HG02678 (cell line): ENCODE measurements at regions not wholly inside any gene's neighbourhood (a gene's known extent, or its start where the extent isn't known, plus 50 kb on each side); places are given as distances from the start of the nearest gene placed in this dataset.

Source experiments
- ATAC-seq: cut with Tn5 transposase; IDR thresholded peaks from one replicate; pipeline ENCODE4 v1.9.1; 2021; ENCODE audit warnings: mild to moderate bottlenecking, moderate library complexity; ENCODE audit not compliant: unreplicated experiment

DNA sequence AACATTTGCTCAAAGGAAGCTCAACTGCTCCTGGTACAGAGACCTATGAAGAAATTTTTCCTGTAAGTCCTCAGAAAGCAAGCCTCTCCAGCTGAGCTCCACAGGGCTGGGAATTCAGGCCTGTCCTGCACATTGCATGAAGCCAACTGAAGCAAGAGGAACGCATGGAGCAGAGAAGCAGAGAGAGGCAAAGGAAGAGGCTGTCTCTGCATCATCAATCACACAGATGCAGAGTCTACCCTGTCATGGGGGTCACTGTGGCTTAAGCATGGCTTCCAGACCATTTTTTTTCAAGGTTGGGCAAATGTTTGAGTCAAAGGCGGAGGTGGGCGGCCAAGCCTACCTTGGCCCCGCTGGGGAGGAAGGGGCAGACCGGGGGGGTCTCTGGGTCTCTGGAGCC lies 110.3 kb upstream of the MSX1 start:
- no peak for ATAC-seq

DNA sequence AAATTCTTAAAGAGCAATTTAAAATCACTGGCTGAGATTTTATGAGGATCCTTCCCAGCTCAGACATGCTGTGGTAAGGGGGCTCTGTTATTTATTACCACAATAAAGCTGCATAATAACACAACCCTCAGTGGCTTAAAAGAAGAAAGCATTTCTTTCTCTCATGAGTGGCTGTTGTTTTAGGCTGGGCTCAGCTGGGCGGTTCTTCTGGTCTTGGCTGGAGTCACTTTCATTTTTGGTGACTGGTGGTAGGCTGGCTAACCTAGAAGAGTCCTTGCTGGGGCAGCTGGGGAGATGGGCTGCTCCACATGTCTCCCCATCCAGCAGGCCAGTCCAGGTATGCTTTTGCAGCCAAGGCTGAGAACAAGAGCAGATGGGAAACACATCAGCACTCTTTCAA lies 113.0 kb upstream of the MSX1 start:
- no peak for ATAC-seq

DNA sequence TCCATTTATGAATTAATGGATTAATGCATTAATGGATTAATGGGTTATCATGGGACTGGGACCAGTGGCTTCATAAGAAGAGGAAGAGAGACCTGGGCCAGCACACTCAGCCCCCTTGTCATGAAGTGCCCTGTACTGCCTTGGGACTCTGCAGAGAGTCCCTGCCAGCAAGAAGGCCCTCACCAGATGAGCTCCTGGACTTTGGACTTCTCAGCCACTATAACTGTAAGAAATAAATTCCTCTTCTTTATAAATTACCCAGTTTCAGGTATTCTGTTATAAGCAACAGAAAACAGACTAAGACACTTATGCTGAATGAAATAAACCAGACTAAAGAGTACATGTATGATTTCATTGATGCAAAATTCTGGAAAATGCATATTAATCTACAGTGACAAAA lies 119.4 kb upstream of the MSX1 start:
- no peak for ATAC-seq

DNA sequence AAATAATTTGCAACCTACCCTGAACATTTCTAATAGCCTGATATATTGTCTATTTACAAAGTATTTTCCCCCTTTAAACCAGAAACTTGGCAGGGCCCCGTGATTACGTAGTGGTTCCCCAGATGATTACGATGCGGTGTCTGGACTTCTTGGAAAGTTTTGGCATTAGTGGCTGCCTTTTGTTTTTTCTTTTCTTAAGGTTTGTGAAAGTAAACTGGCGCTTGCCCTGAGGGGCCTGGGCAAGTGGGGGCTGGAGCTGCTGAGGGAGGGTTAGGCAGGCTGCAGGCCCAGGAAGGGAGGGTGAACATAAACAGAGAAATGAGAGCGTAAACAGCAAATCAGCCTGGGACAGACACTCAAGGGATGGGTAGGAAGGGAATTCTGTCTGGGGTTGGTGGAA lies 123.6 kb upstream of the MSX1 start:
- no peak for ATAC-seq

DNA sequence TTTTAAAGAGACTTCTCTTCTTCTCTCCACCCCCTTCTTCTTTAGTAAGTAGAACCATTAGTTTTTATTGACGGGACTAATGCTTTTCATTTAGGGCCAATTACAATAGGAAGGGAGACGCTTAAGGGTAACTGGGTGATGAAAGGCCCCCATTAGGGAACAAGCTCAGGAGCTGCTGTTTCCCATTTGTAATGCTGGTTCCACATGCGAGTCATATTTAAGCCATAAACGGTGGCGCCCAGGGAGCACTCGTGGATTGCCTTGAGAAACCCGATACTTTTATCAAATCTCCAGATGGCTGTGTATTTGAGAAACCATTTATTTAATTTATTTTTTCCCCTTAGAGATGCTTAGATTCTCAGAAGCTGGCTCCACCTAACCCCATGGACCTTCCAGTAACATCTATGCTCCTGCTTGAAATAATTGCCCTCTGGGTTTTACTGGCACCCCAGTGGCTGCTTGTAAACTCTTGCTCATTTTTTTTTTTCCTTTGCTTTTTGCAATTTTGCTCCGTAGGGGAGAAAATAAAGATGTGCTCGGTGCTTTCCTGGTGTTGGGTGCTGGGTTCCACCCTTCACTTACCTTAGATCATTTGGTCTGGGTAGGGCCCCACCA lies 124.2 kb upstream of the MSX1 start:
- no peak for ATAC-seq

DNA sequence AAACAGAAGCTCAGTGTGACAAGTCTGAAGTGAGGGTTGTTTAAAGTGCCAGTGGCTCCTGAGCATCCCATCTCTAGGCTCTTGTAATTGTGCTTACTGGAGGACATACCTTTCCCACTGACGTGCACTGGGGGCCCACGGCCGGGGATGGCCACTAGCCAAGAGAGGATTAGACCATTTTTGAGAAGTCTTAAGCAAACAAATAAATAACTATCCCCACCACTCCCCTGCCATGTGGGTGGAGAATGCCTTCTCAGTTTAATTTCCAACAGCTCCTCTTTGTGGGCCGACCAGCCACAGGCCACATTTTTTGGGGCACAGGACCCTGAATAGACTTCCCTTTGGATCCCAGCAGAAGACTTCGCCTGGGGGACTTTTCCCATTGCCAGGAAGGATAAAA lies 125.0 kb upstream of the MSX1 start:
- no peak for ATAC-seq

DNA sequence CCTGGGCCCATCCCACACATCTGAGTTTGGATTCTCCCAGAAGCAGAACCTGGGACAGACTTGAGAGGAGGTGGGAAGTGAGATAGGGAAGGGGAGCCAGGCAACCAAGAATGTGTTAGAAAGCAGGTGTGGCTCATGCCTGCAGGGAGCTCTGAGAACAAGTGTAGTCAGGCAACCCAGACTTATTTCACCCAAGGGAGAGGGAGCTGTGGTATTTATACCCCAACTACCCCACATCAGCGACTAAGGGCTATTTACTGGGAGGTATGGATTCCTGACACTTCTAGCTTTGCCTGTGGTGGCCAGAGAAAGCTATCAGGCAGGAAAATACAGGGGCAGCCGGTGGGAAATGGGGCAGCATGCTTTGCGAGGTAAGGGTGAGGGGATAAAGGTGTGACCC lies 125.8 kb upstream of the MSX1 start:
- ATAC-seq: no peak

DNA sequence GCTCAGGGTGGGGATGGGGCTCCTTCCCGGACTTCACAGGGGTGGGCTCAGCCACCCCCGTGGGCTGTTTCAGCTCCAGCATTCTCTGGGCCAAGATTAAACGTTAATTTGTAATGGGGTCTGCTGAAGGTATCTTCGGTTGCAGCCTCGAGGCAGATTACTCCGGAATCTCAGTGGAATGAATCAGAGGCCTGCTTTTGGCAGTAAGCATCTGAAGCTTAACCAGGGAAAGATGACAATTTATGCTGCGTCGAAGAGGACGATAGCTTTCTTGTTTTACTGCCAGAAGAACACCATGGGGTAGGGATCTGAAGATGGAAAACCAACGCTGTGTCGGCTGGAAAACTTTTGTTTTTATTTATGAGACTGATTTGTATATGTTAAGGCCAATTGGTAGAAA lies 129.2 kb upstream of the MSX1 start:
- ATAC-seq: no peak

DNA sequence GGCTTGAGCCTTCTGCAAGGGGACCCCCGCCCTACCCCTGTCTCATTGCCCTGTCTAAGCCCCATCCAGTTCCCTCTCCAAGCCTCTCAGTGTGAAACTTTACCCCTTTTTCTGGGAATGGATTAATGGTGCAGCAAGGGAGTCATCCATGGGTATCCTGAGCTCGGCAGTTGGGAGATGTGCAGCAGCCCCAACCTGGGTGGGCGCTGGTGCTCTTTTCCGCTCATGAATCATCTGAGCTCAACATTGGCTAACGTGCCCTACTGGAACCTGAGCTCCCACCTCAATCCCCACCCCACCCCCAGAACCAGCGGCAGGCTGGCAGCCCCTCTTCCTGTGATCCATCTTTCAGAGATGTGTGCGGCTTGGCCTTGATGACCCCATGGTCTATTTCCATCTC lies 130.3 kb upstream of the MSX1 start:
- no peak for ATAC-seq

DNA sequence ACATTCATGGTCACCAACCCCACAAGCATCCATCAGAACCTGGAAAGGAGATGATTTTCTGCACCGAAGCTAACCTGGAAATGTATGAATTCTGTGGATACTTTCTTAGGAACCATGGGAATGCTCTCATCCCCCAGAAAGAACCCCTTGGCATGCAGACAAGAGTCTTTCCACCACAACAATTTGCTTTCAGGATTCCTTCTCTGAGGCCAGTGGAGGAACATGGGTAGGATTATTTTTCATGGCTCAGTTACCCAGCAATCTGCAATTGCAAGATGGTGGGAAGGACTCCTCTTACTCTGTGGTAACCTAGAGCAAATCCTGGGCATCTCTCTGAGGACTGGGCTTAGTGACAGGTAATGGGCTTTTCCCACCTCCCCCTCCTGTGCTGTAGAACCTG lies 131.9 kb upstream of the MSX1 start:
- ATAC-seq: no peak

DNA sequence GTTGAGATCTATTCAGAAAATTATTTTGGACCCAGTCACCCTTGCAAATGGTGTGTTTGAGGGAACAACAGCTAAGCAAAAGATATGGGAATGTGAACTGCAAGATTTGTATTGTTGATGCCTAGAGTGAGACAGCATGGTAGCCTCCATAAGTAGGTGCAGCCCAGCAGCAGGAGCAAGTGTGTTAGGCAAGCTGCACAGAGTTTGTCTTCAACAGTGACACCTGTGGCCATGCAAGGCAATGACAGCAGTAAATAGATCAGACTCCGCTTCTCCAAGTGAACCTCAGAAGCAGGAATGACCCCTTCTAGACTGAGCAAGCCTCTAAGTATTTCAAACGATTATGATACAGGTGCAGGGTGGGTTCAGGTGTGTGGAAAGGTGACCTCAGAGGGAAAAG lies 133.4 kb upstream of the MSX1 start:
- no peak for ATAC-seq

DNA sequence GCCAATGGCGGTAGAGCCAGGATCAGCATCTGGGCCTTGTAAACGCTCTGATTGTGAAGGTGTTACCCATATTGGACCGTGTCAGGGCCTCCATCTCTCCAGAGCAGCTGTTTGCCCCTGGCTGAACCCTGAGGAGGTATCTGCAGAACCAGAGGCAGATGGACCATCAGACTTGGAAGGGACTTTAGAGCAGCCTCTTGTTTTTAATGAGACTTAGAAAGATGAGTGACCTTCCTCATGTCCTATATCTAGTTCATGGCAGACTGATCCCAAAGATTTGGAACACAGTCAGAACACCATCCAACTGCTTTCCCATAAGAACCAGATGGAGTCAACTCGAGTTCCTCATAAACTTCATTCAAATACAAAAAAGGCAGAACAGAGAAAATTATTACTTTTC lies 135.1 kb upstream of the MSX1 start:
- ATAC-seq: no peak

DNA sequence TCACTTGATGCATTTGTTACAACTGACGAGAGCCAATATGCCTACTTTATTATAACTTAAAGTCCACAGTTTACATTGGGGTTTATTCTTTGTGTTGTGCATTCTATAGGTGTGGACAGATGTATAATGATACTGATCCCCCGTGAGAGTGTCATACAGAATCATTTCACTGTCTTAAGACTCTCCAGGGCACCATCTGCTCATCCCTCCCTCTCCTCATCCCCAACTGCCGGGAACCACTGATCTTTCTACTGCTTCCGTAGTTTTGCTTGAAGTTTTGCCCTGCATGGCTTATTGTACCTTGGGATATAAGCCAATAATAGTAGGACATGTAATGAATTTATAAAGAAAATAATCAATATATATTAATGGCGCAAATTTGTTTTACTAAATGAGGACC lies 137.8 kb upstream of the MSX1 start:
- no peak for ATAC-seq

DNA sequence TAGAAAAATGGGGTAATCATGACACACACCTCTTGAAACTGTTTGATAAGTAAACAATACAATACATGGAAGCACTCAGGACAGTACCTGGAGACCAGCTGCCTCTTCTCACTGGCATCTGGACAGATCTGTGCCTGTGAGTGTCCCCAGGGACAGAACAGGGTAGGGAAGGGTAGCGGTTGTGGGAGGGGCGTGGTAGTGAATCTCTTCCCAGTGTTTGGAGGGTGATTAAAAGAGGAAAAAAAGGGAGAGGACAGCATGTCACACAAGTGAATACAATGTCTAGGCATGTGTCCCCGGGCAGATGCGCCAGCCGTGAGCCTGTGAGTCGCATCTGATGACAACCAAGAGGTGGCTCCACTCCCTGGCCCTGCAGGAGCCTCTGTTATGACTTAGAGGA lies 138.8 kb upstream of the MSX1 start:
- ATAC-seq: no peak

DNA sequence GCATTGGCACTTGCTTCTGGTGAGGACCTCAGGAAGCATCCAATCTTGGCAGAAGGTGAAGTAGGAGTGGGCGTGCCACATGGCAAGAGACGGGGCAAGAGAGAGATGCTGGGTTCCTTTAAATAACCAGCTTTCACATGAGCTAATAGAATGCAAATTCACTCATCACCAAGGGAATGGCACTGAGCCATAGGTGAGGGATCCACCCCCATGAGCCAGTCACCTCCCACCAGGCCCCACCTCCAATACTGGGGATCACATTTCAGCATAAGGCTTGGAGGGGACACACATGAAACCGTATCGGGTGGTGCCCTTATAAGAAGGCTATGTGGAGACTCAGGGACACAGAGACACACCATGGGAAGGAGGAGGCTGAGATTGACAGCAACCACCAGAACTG lies 140.0 kb upstream of the MSX1 start:
- ATAC-seq: no peak

DNA sequence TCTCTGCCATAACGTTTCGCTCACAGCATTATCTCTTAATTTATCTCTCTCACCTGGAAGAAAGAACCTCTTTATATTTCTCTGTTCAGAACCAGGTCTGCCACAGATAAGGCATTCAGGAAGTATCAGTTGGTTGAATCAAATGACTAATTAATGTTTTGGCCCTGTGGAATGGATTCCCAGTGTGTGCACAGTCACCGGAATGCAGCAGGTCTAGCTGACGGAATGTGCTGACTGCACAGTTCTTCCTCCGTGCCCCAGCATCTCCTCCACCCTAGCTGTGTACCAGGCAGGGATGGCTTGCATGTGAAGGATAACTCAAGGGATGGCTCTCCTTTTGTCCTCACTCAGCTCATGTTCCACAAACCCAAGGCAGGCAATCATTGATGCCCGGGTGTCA lies 141.8 kb upstream of the MSX1 start:
- ATAC-seq: no peak

DNA sequence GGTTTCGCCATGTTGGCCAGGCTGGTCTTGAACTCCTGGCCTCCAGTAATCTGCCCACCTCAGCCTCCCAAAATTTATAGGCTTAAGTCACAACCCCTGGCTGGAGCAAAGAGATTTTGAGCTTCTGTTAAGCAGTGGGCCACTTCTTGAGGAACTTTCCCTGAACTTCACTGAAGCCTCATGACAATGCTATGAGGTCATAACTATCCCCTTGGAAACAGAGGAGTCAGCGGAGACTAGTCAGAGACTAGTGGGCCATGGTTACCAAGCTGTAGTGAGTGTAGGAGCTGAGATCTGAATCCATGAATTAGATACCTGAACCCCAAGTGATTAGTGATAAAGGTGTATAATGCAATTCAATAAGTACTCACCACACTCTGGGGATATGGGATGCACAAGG lies 145.1 kb upstream of the MSX1 start:
- no peak for ATAC-seq

DNA sequence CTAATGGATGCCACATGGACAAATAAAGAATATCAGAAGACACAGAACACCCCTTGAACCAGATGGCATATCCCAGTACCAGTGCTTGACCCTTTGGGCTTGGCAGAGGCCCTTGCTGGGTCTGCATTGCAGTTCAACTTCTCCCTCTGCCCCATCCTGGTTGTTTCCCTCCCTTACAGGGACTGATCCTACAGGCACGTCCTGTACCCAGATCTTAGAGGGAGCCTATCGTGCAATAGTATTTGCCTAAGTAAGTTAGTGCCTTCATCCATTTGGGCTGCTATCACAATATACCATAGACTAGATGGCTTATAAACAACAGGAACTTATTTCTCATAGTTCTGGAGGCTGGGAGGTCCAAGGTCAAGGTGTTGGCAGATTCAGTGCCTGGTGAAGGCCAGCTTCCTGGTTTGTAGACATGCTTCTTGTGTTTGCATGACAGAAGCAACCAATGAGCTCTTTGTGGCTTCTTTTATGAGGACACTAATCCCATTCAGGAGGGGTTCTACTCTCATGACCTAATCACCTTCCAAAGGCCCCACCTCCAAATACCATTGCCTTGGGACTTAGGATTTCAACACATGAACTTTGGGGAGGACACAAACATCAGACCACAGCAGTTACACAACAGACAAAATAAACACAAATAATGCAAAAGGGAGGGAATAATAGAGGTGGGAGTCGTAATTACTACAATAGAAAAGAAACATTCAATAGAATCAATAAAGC lies 146.5 kb upstream of the MSX1 start:
- no peak for ATAC-seq

DNA sequence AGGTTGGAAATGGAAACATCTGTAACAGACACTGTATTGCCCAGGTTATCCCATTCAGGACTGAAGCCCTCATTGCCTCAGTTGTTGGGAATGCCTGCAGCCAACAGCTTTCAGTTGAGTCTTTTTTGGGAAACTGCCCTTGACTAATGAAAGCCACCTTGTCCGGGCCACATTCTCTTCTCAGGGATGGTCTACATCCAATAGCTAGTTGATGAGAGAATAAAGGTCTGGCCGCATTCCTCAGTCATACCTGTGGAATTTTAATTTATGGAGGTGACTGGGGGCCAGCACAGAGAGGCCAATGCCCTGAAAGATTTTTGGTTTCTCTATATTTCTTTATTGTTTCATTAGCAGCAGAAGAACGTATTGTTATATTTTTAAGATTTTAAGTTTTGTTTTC lies 147.6 kb upstream of the MSX1 start:
- no peak for ATAC-seq

DNA sequence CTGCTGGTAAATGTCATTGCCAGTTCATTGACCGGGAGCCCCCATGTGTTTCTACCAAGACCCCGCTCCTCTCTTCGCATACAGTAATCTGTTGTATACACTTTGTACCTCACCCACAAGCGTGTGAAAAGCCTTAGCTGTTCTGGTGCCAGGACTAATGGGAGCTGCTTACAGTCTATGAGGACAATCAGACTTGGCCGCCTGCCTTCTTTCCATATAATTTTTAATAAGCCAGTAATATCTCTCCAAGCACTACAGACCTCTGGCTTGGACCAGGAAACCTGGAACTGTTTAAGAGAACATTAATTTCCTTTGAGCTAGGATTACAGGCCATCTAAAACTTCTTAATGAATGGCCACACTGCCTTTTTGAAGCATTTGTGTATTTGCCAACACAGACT lies 149.7 kb upstream of the MSX1 start:
- ATAC-seq: no peak

DNA sequence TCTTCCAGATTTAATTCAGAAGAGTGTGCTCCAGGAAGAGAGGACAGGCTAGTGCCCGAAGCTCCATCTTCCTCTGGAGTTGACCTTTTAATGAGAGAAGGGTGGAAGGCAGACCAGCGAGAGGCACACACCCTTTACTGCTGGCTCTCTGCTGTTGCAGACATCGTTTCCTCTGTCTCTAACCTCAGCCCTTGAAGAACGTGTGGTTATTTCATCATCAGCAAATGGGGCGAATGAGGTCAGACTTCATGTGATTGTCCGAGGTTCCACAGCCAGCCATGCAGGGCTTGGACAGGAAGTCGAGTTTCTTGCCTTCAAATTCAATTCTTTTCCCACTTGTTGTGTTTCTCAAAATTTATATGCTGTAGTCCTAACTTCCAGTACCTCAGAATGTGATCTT lies 155.2 kb upstream of the MSX1 start:
- no peak for ATAC-seq

DNA sequence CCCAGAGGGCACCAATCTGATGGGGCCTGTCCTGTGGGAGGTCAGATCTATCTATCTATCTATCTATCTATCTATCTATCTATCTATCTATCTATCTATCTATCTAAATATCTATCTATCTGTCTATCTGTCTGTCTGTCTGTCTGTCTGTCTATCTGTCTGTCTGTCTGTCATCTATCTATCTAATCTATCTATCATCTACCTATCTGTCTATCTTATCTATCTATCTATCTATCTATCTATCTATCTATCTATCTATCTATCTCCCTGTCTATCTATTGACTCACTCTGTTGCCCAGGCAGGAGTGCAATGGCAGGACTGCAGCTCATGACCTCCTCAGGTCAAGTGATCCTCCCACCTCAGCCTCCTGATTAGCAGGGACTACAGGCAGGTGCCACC lies 155.7 kb upstream of the STX18 start:
- ATAC-seq: no peak

DNA sequence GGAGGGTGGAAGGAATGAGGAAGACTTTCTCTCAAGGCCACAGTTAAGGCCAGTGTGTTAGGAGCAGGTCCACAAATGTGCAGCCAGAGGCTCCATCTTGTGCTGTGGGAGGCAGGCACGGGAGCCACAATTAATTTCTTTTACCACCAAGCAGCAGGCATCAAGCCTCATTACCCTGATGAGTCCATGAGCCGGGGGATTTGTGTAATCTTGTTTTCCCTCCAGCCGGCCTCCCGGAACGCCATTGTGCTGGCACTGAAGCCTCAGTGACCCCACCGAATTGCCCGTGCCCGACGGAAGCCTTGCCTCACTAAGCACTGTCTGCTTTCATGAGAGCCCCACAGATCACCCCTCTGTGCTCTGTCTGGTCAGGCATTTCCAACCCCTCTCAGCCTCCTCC lies 154.7 kb upstream of the STX18 start:
- ATAC-seq: no peak
